ENCODE measurements at regions not wholly inside any gene's neighbourhood (a gene's known extent, or its start where the extent isn't known, plus 50 kb on each side); places are given as distances from the start of the nearest gene placed in this dataset.
"Not testable (repeated sequence)": the region's sequence is repeated elsewhere in the genome, so short reads cannot be mapped to it uniquely, and the experiment has no call there.

GRCh38 chr4:92252358-92252757 lies 51.4 kb upstream of the GRID2 start:
- TF ChIP-seq CTCF (IDR thresholded peaks at IDR 0.05); ZFX (IDR thresholded peaks at IDR 0.05; ENCODE audit: borderline replicate concordance): not testable (repeated sequence)

All from 22Rv1 (cell line).